Pancreas (tissue), 10 donors: ENCODE measurements at regions not wholly inside any gene's neighbourhood (a gene's known extent, or its start where the extent isn't known, plus 50 kb on each side); places are given as distances from the start of the nearest gene placed in this dataset.

ENCODE experiments used
- ATAC-seq, 4 donors: fragments of 200-7000 bp; cut with Tn5 transposase; one replicate each; pipeline versions ENCODE4 v1.8.0 to v1.9.1; 2020; ENCODE audit warnings: mild to moderate bottlenecking in 4 of 4, moderate library complexity in 4 of 4
- DNase-seq, 6 donors: peaks; one replicate each; pipeline ENCODE4 v3.0.0-alpha.2; 2020
- FAIRE-seq: peaks from 2 replicates; lab custom pipeline; 2012; peaks lifted over from hg19 to GRCh38; lab: Jason Lieb, UNC
- H3K27ac ChIP-seq, 4 donors: fragments of 200-600 bp; sonication (generic); 1 replicate in 3 of 4; 2 replicates in 1 of 4; pipeline versions ENCODE4 v1.5.0 to v1.8.0; 2020
- H3K27me3 ChIP-seq, 4 donors: fragments of 200-600 bp; one replicate each; pipeline ENCODE4 v1.8.0; 2021
- H3K36me3 ChIP-seq, 3 donors: fragments of 200-600 bp; sonication (generic) in 1 of 3; one replicate each; pipeline versions ENCODE4 v1.5.0 to v1.8.0; 2020 to 2021
- H3K4me1 ChIP-seq, 3 donors: fragments of 200-600 bp; one replicate each; pipeline ENCODE4 v1.8.0; 2021
- H3K4me3 ChIP-seq, 4 donors: fragments of 200-600 bp; sonication (generic) in 2 of 4; one replicate each; pipeline versions ENCODE4 v1.5.0 to v1.8.0; 2020 to 2021
- H3K9me3 ChIP-seq, 4 donors: fragments of 200-600 bp; one replicate each; pipeline ENCODE4 v1.8.0; 2021
- CTCF ChIP-seq, 4 donors: fragments of 200-600 bp; sonication (generic) in 3 of 4; IDR thresholded peaks; one replicate each; pipeline versions ENCODE4 v1.5.0 to v1.8.0; 2021; ENCODE audit warnings: antibody characterized with exemption in 4 of 4
- WGBS, 2 donors: extraction: QIAGEN DNeasy Blood & Tissue Kit; methylation state at CpG; one replicate each; pipeline ENCODE4 v1.1.7; 2013; 5-methylcytosine and 5-hydroxymethylcytosine counted together
- intact Hi-C, 3 donors: fragments of 100-400 bp; cut with DNase I; formaldehyde crosslinking; loops; one replicate each; pipeline versions ENCODE4 v1.11.1 to v1.14.2; 2022
- donor health status: healthy with polysubstance abuse.
- donor health status: DM: no; HTN: no; CAD: no; lungs with moderate emphysema.
- donor health status: DM: no; HTN: no; CAD: no.
- donor health status: control.
- donor health status: control.
- donor health status: Bipolar disorder and iron deficiency.
- donor health status: DM: yes; HTN: yes; CAD: no.
- donor health status: DM: no; HTN: no; CAD: no.
- donor health status: DM: no; HTN: no; CAD: no.
- donor health status: DM: yes; HTN: yes; CAD: no.

- intact Hi-C loops: loop anchor here in 1 of 3 donors (10.0 kb wide), 1 partner anchor 65 kb away; no protein-coding TSS in a partner anchor
- Histone ChIP-seq H3K9me3 (no peaks in the 10 kb centered on the region), H3K27me3 (no peaks in the 10 kb centered on the region), H3K36me3 (no peaks in the 10 kb centered on the region), H3K4me1 (peaks cover 17 to 24% (median 23%) of the 10 kb centered on the region in 3 donors), H3K27ac (peak overlapping the region in 1 of 4 donors; percentile 6), H3K4me3 (no peak overlapping the region)
- FAIRE-seq (no peak), ATAC-seq (peak; percentile 57 to 80 (median 78)), DNase-seq (peak in 3 of 6 donors; percentile 14 to 18 (median 16))
- WGBS, 2 donors: 40 to 42% methylated on average over 2 of the region's 2 CpGs
- no peak for TF ChIP-seq CTCF (IDR thresholded peaks at IDR 0.05)
Measured at GRCh38 chr20:10109641-10110040, 74.9 kb downstream of the ANKEF1 start.

- intact Hi-C loops: loop anchor here in 1 of 3 donors (10.0 kb wide), 1 partner anchor 65 kb away; no protein-coding TSS in a partner anchor
- Histone ChIP-seq H3K27me3 (no peaks in the 10 kb centered on the region), H3K36me3 (no peaks in the 10 kb centered on the region), H3K9me3 (no peaks in the 10 kb centered on the region), H3K4me1 (peaks cover 17 to 24% (median 23%) of the 10 kb centered on the region in 3 donors), H3K27ac (peak overlapping the region in 1 of 4 donors; percentile 6), H3K4me3 (no peak overlapping the region)
- no peak for TF ChIP-seq CTCF (IDR thresholded peaks at IDR 0.05)
- no peak for ATAC-seq
- 93 to 96% methylated on average over 1 of the region's 1 CpG for WGBS, 2 donors
- no peak for DNase-seq
- no peak for FAIRE-seq
Measured at GRCh38 chr20:10110151-10110550, 75.4 kb downstream of the ANKEF1 start.

GRCh38 chr20:10111139-10111958 lies 76.6 kb downstream of the ANKEF1 start:
- DNase-seq: peak in 5 of 6 donors; percentile 33 to 58 (median 41)

GRCh38 chr20:10111959-10112250 lies 77.1 kb downstream of the ANKEF1 start:
- Histone ChIP-seq H3K36me3 (no peaks in the 10 kb centered on the region), H3K9me3 (no peaks in the 10 kb centered on the region), H3K4me1 (peaks cover 17 to 24% (median 23%) of the 10 kb centered on the region in 3 donors), H3K27ac (peak overlapping the region in 2 of 4 donors; percentile 55 to 68), H3K4me3 (no peak overlapping the region), H3K27me3 (no peaks in the 10 kb centered on the region)
- no peak for TF ChIP-seq CTCF (IDR thresholded peaks at IDR 0.05)
- intact Hi-C loops: loop anchor here in 1 of 3 donors (10.0 kb wide), 1 partner anchor 63 kb away; no protein-coding TSS in a partner anchor
- DNase-seq (no peak), FAIRE-seq (no peak), ATAC-seq (no peak)

More at GRCh38 chr20:10111139-10111958, 76.6 kb downstream of the ANKEF1 start:
- WGBS, 2 donors: 41 to 45% methylated on average over 5 of the region's 5 CpGs
- peaks cover 17 to 24% (median 23%) of the 10 kb centered on the region in 3 donors for H3K4me1 ChIP-seq
- FAIRE-seq (no peak), ATAC-seq (peak; percentile 86 to 94 (median 92))
- no peaks in the 10 kb centered on the region for H3K36me3 ChIP-seq
- no peak for TF ChIP-seq CTCF (IDR thresholded peaks at IDR 0.05)
- H3K4me3 ChIP-seq: no peak overlapping the region
- no peaks in the 10 kb centered on the region for H3K27me3 ChIP-seq
- peak overlapping the region in 3 of 4 donors; percentile 18 to 68 (median 55) for H3K27ac ChIP-seq
- no peaks in the 10 kb centered on the region for H3K9me3 ChIP-seq
- intact Hi-C loops: loop anchor here in 1 of 3 donors (10.0 kb wide), 1 partner anchor 63 kb away; no protein-coding TSS in a partner anchor

GRCh38 chr20:10113746-10114145 lies 79.0 kb downstream of the ANKEF1 start:
- no peaks in the 10 kb centered on the region for H3K36me3 ChIP-seq
- ATAC-seq (no peak), DNase-seq (no peak), FAIRE-seq (no peak)
- H3K4me3 ChIP-seq: no peak overlapping the region
- no peak overlapping the region for H3K27ac ChIP-seq
- intact Hi-C loops: loop anchor here in 1 of 3 donors (10.0 kb wide), 1 partner anchor 61 kb away; no protein-coding TSS in a partner anchor
- peaks cover 17 to 24% (median 23%) of the 10 kb centered on the region in 3 donors for H3K4me1 ChIP-seq
- no peaks in the 10 kb centered on the region for H3K27me3 ChIP-seq
- TF ChIP-seq CTCF (IDR thresholded peaks at IDR 0.05): no peak
- no peaks in the 10 kb centered on the region for H3K9me3 ChIP-seq
